WTC11 (cell line): ENCODE measurements at regions not wholly inside any gene's neighbourhood (a gene's known extent, or its start where the extent isn't known, plus 50 kb on each side); places are given as distances from the start of the nearest gene placed in this dataset.

ENCODE experiments used
- ATAC-seq: fragments of 200-7000 bp; cut with Tn5 transposase; 2 replicates; pipeline ENCODE4 v1.10.0; 2021; ENCODE audit warnings: mild to moderate bottlenecking, moderate library complexity
- CTCF ChIA-PET: fragments of 300-600 bp; sonication (Branson Sonifier 250); formaldehyde crosslinking; loops from one replicate; lab custom pipeline; 2021; ENCODE audit warnings: antibody characterized with exemption; lab: Charles Lee
- POLR2A ChIA-PET: fragments of 350-600 bp; sonication (Branson Sonifier 250); formaldehyde crosslinking; loops from one replicate; lab custom pipeline; 2021; ENCODE audit warnings: antibody characterized with exemption; lab: Charles Lee
- DNase-seq: peaks from one replicate; pipeline ENCODE4 v3.0.0; 2021; ENCODE audit warnings: low spot score
- H3K27ac Mint-ChIP-seq: 2 replicates; pipeline ENCODE4 v1.8.0; 2021; ENCODE audit warnings: mixed read lengths
- H3K27me3 Mint-ChIP-seq: 2 replicates; pipeline ENCODE4 v1.8.0; 2021; ENCODE audit warnings: low read depth, mild to moderate bottlenecking, moderate library complexity, mixed read lengths
- H3K36me3 Mint-ChIP-seq: 2 replicates; pipeline ENCODE4 v1.8.0; 2021; ENCODE audit warnings: mixed read lengths
- H3K4me1 Mint-ChIP-seq: 2 replicates; pipeline ENCODE4 v1.8.0; 2022; ENCODE audit warnings: mixed read lengths
- H3K4me3 Mint-ChIP-seq: 2 replicates; pipeline ENCODE4 v1.8.0; 2021; ENCODE audit warnings: mild to moderate bottlenecking, moderate library complexity, mixed read lengths
- H3K9me3 Mint-ChIP-seq: 2 replicates; pipeline ENCODE4 v1.8.0; 2021; ENCODE audit warnings: mixed read lengths
- CREM ChIP-seq: sonication (generic); formaldehyde crosslinking; IDR thresholded peaks from 2 replicates; pipeline ENCODE4 v1.8.1; 2022; ENCODE audit warnings: mild to moderate bottlenecking, missing genetic modification reagents, moderate library complexity
- GRHL2 ChIP-seq: fragments of 250-450 bp; sonication (Bioruptor Pico); IDR thresholded peaks from 2 replicates; pipeline ENCODE4 v1.8.0; 2022; ENCODE audit warnings: mild to moderate bottlenecking, moderate library complexity; ENCODE audit not compliant: insufficient replicate concordance, severe bottlenecking
- JUN ChIP-seq: sonication (generic); formaldehyde crosslinking; IDR thresholded peaks from 2 replicates; pipeline ENCODE4 v1.8.0; 2023; ENCODE audit warnings: mild to moderate bottlenecking, missing genetic modification reagents
- SP1 ChIP-seq: sonication (generic); formaldehyde crosslinking; conservative IDR thresholded peaks from 2 replicates; pipeline ENCODE4 v1.8.1; 2022; ENCODE audit warnings: missing genetic modification reagents
- ZBTB21 ChIP-seq: sonication (generic); formaldehyde crosslinking; IDR thresholded peaks from 2 replicates; pipeline ENCODE4 v1.8.1; 2023; ENCODE audit warnings: mild to moderate bottlenecking, missing genetic modification reagents, borderline replicate concordance
- ZNF138 ChIP-seq: sonication (generic); formaldehyde crosslinking; conservative IDR thresholded peaks from 2 replicates; pipeline ENCODE4 v1.8.1; 2022; ENCODE audit warnings: mild to moderate bottlenecking, moderate library complexity, missing genetic modification reagents
- ZNF263 ChIP-seq: sonication (generic); formaldehyde crosslinking; IDR thresholded peaks from 2 replicates; pipeline ENCODE4 v1.8.1; 2022; ENCODE audit warnings: low read depth, mild to moderate bottlenecking, moderate library complexity, missing genetic modification reagents
- TF ChIP-seq, protein P1 (sequence below): sonication (generic); formaldehyde crosslinking; conservative IDR thresholded peaks from 2 replicates; pipeline ENCODE4 v1.8.1; 2022; ENCODE audit warnings: mild to moderate bottlenecking, missing genetic modification reagents
- TF ChIP-seq, protein P2 (sequence below): sonication (generic); formaldehyde crosslinking; IDR thresholded peaks from 2 replicates; pipeline ENCODE4 v1.8.1; 2023; ENCODE audit warnings: mild to moderate bottlenecking, missing genetic modification reagents, moderate library complexity
- TF ChIP-seq, protein P3 (sequence below): sonication (generic); formaldehyde crosslinking; IDR thresholded peaks from 2 replicates; pipeline ENCODE4 v1.8.1; 2022; ENCODE audit warnings: missing genetic modification reagents, borderline replicate concordance
- TF ChIP-seq, protein P4 (sequence below): fragments of 250-450 bp; sonication (Bioruptor Pico); conservative IDR thresholded peaks from 2 replicates; pipeline ENCODE4 v1.9.0; 2021; ENCODE audit warnings: mild to moderate bottlenecking
- TF ChIP-seq, protein P5 (sequence below): sonication (generic); formaldehyde crosslinking; IDR thresholded peaks from 2 replicates; pipeline ENCODE4 v1.8.0; 2023; ENCODE audit warnings: missing genetic modification reagents
- TF ChIP-seq, protein P6 (sequence below): sonication (generic); formaldehyde crosslinking; IDR thresholded peaks from 2 replicates; pipeline ENCODE4 v1.8.1; 2023; ENCODE audit warnings: mild to moderate bottlenecking, missing genetic modification reagents
- TF ChIP-seq, protein P7 (sequence below): sonication (generic); formaldehyde crosslinking; IDR thresholded peaks from 2 replicates; pipeline ENCODE4 v1.8.0; 2022; ENCODE audit warnings: mild to moderate bottlenecking, missing genetic modification reagents
- TF ChIP-seq, protein P8 (sequence below): sonication (generic); formaldehyde crosslinking; IDR thresholded peaks from 2 replicates; pipeline ENCODE4 v1.8.0; 2022; ENCODE audit warnings: mild to moderate bottlenecking, missing genetic modification reagents
- TF ChIP-seq, protein P9 (sequence below): sonication (generic); formaldehyde crosslinking; IDR thresholded peaks from 2 replicates; pipeline ENCODE4 v1.8.0; 2023; ENCODE audit warnings: mild to moderate bottlenecking, missing genetic modification reagents
- TF ChIP-seq, protein P10 (sequence below): sonication (generic); formaldehyde crosslinking; IDR thresholded peaks from 2 replicates; pipeline ENCODE4 v1.8.1; 2022; ENCODE audit warnings: mild to moderate bottlenecking, moderate library complexity, missing genetic modification reagents

DNA sequence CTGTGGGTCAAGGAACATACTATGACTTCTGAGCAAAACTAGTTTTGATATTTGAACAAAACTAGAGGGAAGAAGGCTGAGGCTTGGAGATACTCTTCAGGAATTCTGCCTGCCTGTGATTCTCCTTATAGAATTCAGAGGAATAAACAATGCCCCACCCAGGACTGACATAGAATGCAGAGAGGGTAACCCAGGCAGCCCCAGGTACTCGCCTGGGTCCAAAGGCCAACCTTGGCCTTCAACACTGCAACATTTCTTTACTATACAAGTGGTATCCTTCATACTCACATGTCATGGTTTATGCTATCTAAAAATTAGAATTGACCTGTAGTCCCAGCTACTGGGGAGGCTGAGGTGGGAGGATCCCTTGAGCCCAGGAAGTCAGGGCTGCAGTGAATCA is 217.0 kb upstream of the FOXN3 start (continued):
- TF ChIP-seq, protein P1, sequence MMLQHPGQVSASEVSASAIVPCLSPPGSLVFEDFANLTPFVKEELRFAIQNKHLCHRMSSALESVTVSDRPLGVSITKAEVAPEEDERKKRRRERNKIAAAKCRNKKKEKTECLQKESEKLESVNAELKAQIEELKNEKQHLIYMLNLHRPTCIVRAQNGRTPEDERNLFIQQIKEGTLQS, result no peak

DNA sequence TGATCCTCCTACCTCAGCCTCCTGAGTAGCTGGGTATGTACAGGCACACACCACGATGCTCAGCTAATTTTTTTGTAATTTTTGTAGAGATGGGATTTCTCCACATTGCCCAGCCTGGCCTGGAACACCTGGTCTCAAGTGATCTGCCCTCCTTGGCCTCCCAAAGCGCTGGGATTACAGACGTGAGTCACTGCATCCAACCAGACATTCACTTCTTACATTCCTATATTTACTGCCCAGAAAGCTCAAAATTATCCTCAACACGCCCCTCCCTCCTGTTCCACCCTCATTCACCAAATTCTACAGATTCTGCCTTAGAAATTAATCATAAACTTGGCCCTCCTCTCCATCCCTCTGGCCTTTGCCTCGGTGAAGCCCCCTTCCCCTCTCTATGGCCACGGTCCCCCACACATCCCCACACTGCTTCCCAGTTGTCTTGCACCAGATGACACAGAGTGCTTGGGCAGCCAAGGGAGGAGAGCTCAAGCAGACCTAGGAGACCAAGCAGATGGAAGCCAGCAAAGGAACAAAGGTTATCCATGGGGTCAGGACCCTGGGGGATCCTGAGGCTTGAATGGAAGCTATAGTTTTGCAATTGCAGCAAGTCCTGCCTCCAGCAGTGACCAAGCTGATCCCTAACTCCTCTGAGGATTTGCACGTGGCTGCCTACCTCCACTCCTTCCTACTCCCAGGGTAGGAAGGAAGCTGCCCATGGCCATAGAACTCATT is 213.2 kb upstream of the FOXN3 start:
- Mint-ChIP-seq H3K27me3 (peaks cover 16% of the 10 kb centered on the region), H3K27ac (no peak overlapping the region), H3K9me3 (peaks cover 5% of the 10 kb centered on the region; the same call in 1 of the 2 replicates), H3K4me3 (no peak overlapping the region), H3K36me3 (no peaks in the 10 kb centered on the region), H3K4me1 (peaks cover 54% of the 10 kb centered on the region)
- POLR2A ChIA-PET, result interaction anchor here (0.6 kb wide), 1 partner anchor 23 kb away, joined by 5 read pairs; no protein-coding TSS in a partner anchor
- peak; percentile 49 for ATAC-seq
- CTCF ChIA-PET, result interaction anchor here (1.0 kb wide), 1 partner anchor 54 kb away, joined by 3 read pairs; no protein-coding TSS in a partner anchor
- TF ChIP-seq CREM (CRISPR knock-in tag) (no peak), SP1 (CRISPR knock-in tag) (no peak), ZNF263 (no peak), GRHL2 (CRISPR knock-in tag) (no peak)
- TF ChIP-seq, protein P2, sequence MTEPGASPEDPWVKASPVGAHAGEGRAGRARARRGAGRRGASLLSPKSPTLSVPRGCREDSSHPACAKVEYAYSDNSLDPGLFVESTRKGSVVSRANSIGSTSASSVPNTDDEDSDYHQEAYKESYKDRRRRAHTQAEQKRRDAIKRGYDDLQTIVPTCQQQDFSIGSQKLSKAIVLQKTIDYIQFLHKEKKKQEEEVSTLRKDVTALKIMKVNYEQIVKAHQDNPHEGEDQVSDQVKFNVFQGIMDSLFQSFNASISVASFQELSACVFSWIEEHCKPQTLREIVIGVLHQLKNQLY (CRISPR knock-in tag), result no peak
- TF ChIP-seq, protein P3, sequence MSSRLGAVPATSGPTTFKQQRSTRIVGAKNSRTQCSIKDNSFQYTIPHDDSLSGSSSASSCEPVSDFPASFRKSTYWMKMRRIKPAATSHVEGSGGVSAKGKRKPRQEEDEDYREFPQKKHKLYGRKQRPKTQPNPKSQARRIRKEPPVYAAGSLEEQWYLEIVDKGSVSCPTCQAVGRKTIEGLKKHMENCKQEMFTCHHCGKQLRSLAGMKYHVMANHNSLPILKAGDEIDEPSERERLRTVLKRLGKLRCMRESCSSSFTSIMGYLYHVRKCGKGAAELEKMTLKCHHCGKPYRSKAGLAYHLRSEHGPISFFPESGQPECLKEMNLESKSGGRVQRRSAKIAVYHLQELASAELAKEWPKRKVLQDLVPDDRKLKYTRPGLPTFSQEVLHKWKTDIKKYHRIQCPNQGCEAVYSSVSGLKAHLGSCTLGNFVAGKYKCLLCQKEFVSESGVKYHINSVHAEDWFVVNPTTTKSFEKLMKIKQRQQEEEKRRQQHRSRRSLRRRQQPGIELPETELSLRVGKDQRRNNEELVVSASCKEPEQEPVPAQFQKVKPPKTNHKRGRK (CRISPR knock-in tag), result no peak
- TF ChIP-seq, protein P4, sequence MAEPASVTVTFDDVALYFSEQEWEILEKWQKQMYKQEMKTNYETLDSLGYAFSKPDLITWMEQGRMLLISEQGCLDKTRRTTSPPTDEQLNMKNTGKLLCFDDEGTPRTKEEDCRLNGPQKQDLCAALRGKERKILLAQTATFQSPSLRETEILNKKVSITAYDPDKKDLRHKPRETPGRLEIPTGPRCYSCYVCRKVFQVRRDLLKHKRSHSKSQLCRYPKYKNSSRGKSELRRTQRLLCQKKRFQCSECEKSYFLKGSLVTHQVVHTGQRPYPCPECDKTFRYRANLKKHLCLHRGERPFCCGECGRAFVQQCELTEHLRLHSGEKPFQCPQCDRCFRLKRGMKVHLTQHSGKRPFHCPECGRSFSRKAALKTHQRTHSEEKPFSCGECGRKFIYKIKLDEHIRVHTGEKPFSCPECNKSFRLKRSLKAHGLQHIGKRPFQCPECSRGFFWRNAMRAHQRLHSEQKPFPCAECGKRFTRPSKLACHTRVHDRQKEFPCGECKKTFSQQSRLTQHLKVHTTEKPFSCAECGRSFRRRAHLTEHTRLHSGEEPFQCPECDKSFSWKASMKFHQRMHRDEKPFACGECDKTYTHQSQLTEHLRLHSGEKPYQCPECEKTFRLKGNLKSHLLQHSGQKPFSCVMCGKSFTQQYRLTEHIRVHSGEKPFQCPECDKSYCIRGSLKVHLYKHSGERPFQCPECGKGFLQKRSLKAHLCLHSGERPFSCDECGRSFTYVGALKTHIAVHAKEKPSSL (CRISPR knock-in tag), result no peak
- TF ChIP-seq, protein P5, sequence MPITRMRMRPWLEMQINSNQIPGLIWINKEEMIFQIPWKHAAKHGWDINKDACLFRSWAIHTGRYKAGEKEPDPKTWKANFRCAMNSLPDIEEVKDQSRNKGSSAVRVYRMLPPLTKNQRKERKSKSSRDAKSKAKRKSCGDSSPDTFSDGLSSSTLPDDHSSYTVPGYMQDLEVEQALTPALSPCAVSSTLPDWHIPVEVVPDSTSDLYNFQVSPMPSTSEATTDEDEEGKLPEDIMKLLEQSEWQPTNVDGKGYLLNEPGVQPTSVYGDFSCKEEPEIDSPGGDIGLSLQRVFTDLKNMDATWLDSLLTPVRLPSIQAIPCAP (CRISPR knock-in tag), result no peak
- TF ChIP-seq, protein P6, sequence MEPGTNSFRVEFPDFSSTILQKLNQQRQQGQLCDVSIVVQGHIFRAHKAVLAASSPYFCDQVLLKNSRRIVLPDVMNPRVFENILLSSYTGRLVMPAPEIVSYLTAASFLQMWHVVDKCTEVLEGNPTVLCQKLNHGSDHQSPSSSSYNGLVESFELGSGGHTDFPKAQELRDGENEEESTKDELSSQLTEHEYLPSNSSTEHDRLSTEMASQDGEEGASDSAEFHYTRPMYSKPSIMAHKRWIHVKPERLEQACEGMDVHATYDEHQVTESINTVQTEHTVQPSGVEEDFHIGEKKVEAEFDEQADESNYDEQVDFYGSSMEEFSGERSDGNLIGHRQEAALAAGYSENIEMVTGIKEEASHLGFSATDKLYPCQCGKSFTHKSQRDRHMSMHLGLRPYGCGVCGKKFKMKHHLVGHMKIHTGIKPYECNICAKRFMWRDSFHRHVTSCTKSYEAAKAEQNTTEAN (CRISPR knock-in tag), result no peak
- no peak for DNase-seq

DNA sequence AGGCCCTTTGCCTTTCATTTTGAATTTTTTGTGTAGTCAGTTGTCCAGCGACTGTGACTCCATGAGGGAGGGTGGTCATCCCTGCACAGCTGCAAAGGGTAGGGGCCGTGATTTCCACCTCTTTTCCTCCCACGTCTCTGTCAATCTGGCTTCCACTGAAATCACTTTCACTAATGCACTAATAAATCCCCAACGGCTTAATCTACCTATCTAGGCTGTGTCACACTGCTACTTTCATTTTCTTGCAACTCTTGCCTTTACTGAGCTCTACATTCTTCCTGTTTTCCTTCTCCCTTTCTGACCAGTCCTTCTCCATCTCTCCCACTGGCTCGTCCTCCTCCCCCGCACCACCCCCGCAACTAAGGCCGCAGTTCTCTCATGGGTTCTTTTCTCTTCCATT is 212.3 kb upstream of the FOXN3 start:
- ATAC-seq (no peak), DNase-seq (no peak)
- Mint-ChIP-seq H3K4me1 (peaks cover 60% of the 10 kb centered on the region), H3K27ac (no peak overlapping the region), H3K27me3 (peaks cover 16% of the 10 kb centered on the region), H3K36me3 (no peaks in the 10 kb centered on the region), H3K9me3 (peaks cover 5% of the 10 kb centered on the region; the same call in 1 of the 2 replicates), H3K4me3 (no peak overlapping the region)
- CTCF ChIA-PET, result no interaction called here
- POLR2A ChIA-PET, result no interaction called here
- TF ChIP-seq JUN (CRISPR knock-in tag) (no peak), ZNF138 (CRISPR knock-in tag) (no peak), SP1 (CRISPR knock-in tag) (no peak), ZBTB21 (CRISPR knock-in tag) (no peak)
- TF ChIP-seq, protein P7, sequence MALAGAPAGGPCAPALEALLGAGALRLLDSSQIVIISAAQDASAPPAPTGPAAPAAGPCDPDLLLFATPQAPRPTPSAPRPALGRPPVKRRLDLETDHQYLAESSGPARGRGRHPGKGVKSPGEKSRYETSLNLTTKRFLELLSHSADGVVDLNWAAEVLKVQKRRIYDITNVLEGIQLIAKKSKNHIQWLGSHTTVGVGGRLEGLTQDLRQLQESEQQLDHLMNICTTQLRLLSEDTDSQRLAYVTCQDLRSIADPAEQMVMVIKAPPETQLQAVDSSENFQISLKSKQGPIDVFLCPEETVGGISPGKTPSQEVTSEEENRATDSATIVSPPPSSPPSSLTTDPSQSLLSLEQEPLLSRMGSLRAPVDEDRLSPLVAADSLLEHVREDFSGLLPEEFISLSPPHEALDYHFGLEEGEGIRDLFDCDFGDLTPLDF, result no peak
- TF ChIP-seq, protein P8, sequence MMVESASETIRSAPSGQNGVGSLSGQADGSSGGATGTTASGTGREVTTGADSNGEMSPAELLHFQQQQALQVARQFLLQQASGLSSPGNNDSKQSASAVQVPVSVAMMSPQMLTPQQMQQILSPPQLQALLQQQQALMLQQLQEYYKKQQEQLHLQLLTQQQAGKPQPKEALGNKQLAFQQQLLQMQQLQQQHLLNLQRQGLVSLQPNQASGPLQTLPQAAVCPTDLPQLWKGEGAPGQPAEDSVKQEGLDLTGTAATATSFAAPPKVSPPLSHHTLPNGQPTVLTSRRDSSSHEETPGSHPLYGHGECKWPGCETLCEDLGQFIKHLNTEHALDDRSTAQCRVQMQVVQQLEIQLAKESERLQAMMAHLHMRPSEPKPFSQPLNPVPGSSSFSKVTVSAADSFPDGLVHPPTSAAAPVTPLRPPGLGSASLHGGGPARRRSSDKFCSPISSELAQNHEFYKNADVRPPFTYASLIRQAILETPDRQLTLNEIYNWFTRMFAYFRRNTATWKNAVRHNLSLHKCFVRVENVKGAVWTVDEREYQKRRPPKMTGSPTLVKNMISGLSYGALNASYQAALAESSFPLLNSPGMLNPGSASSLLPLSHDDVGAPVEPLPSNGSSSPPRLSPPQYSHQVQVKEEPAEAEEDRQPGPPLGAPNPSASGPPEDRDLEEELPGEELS (CRISPR knock-in tag), result no peak
- TF ChIP-seq, protein P9, sequence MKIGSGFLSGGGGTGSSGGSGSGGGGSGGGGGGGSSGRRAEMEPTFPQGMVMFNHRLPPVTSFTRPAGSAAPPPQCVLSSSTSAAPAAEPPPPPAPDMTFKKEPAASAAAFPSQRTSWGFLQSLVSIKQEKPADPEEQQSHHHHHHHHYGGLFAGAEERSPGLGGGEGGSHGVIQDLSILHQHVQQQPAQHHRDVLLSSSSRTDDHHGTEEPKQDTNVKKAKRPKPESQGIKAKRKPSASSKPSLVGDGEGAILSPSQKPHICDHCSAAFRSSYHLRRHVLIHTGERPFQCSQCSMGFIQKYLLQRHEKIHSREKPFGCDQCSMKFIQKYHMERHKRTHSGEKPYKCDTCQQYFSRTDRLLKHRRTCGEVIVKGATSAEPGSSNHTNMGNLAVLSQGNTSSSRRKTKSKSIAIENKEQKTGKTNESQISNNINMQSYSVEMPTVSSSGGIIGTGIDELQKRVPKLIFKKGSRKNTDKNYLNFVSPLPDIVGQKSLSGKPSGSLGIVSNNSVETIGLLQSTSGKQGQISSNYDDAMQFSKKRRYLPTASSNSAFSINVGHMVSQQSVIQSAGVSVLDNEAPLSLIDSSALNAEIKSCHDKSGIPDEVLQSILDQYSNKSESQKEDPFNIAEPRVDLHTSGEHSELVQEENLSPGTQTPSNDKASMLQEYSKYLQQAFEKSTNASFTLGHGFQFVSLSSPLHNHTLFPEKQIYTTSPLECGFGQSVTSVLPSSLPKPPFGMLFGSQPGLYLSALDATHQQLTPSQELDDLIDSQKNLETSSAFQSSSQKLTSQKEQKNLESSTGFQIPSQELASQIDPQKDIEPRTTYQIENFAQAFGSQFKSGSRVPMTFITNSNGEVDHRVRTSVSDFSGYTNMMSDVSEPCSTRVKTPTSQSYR (CRISPR knock-in tag), result no peak
- TF ChIP-seq, protein P10, sequence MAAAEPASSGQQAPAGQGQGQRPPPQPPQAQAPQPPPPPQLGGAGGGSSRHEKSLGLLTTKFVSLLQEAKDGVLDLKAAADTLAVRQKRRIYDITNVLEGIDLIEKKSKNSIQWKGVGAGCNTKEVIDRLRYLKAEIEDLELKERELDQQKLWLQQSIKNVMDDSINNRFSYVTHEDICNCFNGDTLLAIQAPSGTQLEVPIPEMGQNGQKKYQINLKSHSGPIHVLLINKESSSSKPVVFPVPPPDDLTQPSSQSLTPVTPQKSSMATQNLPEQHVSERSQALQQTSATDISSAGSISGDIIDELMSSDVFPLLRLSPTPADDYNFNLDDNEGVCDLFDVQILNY (CRISPR knock-in tag), result no peak
